Mammary epithelial cell (primary cell): ENCODE measurements at regions not wholly inside any gene's neighbourhood (a gene's known extent, or its start where the extent isn't known, plus 50 kb on each side); places are given as distances from the start of the nearest gene placed in this dataset.

Experiments used
- EZH2 ChIP-seq: IDR thresholded peaks from 2 replicates; pipeline ENCODE4 v1.6.1; 2012; ENCODE audit warnings: low read length, inconsistent platforms, borderline replicate concordance
- TF ChIP-seq, protein P1 (sequence below), 2 donors: IDR thresholded peaks in 1 of 2; conservative IDR thresholded peaks in 1 of 2; 2 replicates each; pipeline ENCODE4 v1.5.1; 2011 to 2012; ENCODE audit warnings: inconsistent platforms in 2 of 2, low read length in 2 of 2, mild to moderate bottlenecking in 2 of 2, control low read depth in 1 of 2, low read depth in 1 of 2; ENCODE audit not compliant: insufficient read depth in 1 of 2; ENCODE audit errors: extremely low read depth in 1 of 2

DNA sequence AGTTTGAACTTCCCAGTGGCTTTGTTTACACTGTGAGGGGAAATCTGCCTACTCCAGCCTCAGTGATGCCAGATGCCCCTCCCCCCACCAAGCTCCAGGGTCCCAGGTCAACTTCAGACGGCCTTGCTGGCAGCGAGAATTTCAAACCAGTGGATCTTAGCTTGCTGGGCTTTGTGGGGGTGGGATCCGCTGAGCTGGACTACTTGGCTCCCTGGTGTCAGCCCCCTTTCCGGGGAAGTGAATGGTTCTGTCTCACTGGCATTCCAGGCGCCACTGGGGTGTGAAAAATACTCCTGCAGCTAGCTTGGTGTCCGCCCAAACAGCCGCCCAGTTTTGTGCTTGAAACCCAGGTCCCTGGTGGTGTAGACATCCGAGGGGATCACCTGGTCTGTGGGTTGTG is 70.0 kb upstream of the NEUROD1 start:
- TF ChIP-seq, protein P1, sequence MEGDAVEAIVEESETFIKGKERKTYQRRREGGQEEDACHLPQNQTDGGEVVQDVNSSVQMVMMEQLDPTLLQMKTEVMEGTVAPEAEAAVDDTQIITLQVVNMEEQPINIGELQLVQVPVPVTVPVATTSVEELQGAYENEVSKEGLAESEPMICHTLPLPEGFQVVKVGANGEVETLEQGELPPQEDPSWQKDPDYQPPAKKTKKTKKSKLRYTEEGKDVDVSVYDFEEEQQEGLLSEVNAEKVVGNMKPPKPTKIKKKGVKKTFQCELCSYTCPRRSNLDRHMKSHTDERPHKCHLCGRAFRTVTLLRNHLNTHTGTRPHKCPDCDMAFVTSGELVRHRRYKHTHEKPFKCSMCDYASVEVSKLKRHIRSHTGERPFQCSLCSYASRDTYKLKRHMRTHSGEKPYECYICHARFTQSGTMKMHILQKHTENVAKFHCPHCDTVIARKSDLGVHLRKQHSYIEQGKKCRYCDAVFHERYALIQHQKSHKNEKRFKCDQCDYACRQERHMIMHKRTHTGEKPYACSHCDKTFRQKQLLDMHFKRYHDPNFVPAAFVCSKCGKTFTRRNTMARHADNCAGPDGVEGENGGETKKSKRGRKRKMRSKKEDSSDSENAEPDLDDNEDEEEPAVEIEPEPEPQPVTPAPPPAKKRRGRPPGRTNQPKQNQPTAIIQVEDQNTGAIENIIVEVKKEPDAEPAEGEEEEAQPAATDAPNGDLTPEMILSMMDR (conservative IDR thresholded peaks at IDR 0.05 in 1 of 2, IDR thresholded peaks at IDR 0.05 in 1 of 2; ENCODE audit: extremely low read depth in 1 of 2, insufficient read depth in 1 of 2, low read depth in 1 of 2, low read length in 2 of 2): no peak
- TF ChIP-seq EZH2: no peak
